ENCODE measurements at regions not wholly inside any gene's neighbourhood (a gene's known extent, or its start where the extent isn't known, plus 50 kb on each side); places are given as distances from the start of the nearest gene placed in this dataset.

- H3K4me3 Mint-ChIP-seq (ENCODE audit: unreplicated experiment), result no peak overlapping the region
Measured at GRCh38 chr4:113820108-113820507, 58.6 kb upstream of the CAMK2D start.

DNA sequence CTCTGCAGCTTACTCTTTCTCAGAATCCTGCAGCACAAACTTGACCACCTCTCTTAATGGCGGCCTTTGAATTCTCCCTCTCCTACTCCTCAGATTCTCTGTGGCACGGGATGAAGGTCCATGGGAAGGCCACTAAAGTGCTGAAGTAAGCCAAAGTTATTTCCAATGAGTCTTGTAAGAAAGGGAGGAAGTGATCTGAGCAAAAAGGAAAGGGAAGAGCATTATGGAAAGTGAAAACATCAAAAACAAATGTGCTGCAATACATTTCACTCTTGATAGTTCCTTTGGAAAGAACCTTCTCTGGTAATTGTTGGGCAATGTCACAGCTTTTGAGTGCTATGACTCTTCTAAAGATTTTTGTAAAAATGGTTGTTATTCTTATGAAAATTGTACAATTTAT, 54.3 kb upstream of the CAMK2D start:
- no peak for DNase-seq (ENCODE audit: low spot score)

More at GRCh38 chr4:113820108-113820507, 58.6 kb upstream of the CAMK2D start:
- H3K27me3 Mint-ChIP-seq (ENCODE audit: unreplicated experiment), result no peaks in the 10 kb centered on the region
- H3K27ac Mint-ChIP-seq (ENCODE audit: unreplicated experiment), result no peak overlapping the region
- TF ChIP-seq, protein P1, sequence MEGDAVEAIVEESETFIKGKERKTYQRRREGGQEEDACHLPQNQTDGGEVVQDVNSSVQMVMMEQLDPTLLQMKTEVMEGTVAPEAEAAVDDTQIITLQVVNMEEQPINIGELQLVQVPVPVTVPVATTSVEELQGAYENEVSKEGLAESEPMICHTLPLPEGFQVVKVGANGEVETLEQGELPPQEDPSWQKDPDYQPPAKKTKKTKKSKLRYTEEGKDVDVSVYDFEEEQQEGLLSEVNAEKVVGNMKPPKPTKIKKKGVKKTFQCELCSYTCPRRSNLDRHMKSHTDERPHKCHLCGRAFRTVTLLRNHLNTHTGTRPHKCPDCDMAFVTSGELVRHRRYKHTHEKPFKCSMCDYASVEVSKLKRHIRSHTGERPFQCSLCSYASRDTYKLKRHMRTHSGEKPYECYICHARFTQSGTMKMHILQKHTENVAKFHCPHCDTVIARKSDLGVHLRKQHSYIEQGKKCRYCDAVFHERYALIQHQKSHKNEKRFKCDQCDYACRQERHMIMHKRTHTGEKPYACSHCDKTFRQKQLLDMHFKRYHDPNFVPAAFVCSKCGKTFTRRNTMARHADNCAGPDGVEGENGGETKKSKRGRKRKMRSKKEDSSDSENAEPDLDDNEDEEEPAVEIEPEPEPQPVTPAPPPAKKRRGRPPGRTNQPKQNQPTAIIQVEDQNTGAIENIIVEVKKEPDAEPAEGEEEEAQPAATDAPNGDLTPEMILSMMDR (IDR thresholded peaks at IDR 0.05; ENCODE audit: unreplicated experiment), result no peak
- H3K9me3 Mint-ChIP-seq (ENCODE audit: unreplicated experiment), result no peaks in the 10 kb centered on the region
- DNase-seq (ENCODE audit: low spot score), result no peak
- H3K4me1 Mint-ChIP-seq (ENCODE audit: unreplicated experiment), result peaks cover 4% of the 10 kb centered on the region
- no peaks in the 10 kb centered on the region for H3K36me3 Mint-ChIP-seq (ENCODE audit: low read depth, unreplicated experiment)

GRCh38 chr4:113811359-113811758, 49.8 kb upstream of the CAMK2D start:
- Mint-ChIP-seq H3K9me3 (ENCODE audit: unreplicated experiment) (no peaks in the 10 kb centered on the region), H3K27me3 (ENCODE audit: unreplicated experiment) (no peaks in the 10 kb centered on the region), H3K4me3 (ENCODE audit: unreplicated experiment) (no peak overlapping the region), H3K4me1 (ENCODE audit: unreplicated experiment) (peaks cover 4% of the 10 kb centered on the region), H3K36me3 (ENCODE audit: low read depth, unreplicated experiment) (no peaks in the 10 kb centered on the region), H3K27ac (ENCODE audit: unreplicated experiment) (no peak overlapping the region)
- TF ChIP-seq, protein P1 (IDR thresholded peaks at IDR 0.05; ENCODE audit: unreplicated experiment), result no peak
- DNase-seq (ENCODE audit: low spot score), result no peak

More for the DNA sequence above, 54.3 kb upstream of the CAMK2D start:
- no peaks in the 10 kb centered on the region for H3K9me3 Mint-ChIP-seq (ENCODE audit: unreplicated experiment)
- H3K4me3 Mint-ChIP-seq (ENCODE audit: unreplicated experiment), result no peak overlapping the region
- H3K27me3 Mint-ChIP-seq (ENCODE audit: unreplicated experiment), result no peaks in the 10 kb centered on the region
- no peak overlapping the region for H3K27ac Mint-ChIP-seq (ENCODE audit: unreplicated experiment)
- TF ChIP-seq, protein P1 (IDR thresholded peaks at IDR 0.05; ENCODE audit: unreplicated experiment), result no peak
- H3K4me1 Mint-ChIP-seq (ENCODE audit: unreplicated experiment), result peaks cover 4% of the 10 kb centered on the region
- no peaks in the 10 kb centered on the region for H3K36me3 Mint-ChIP-seq (ENCODE audit: low read depth, unreplicated experiment)

Data from endothelial cell (in vitro differentiated cells).